PC-9 (cell line): ENCODE measurements at regions not wholly inside any gene's neighbourhood (a gene's known extent, or its start where the extent isn't known, plus 50 kb on each side); places are given as distances from the start of the nearest gene placed in this dataset.

Experiments used
- EZH2 ChIP-seq: fragments of 200-600 bp; sonication (generic); IDR thresholded peaks from 2 replicates; pipeline ENCODE4 v1.8.0; 2017; ENCODE audit warnings: antibody characterized with exemption, low read depth
- TF ChIP-seq, protein P1 (sequence below): fragments of 200-600 bp; sonication (generic); conservative IDR thresholded peaks from 2 replicates; pipeline ENCODE4 v1.6.1; 2017; ENCODE audit warnings: mixed run types, antibody characterized with exemption, mild to moderate bottlenecking, moderate library complexity

GRCh38 chr2:239824866-239825704, 200.1 kb downstream of the NDUFA10 start:
- TF ChIP-seq, protein P1, sequence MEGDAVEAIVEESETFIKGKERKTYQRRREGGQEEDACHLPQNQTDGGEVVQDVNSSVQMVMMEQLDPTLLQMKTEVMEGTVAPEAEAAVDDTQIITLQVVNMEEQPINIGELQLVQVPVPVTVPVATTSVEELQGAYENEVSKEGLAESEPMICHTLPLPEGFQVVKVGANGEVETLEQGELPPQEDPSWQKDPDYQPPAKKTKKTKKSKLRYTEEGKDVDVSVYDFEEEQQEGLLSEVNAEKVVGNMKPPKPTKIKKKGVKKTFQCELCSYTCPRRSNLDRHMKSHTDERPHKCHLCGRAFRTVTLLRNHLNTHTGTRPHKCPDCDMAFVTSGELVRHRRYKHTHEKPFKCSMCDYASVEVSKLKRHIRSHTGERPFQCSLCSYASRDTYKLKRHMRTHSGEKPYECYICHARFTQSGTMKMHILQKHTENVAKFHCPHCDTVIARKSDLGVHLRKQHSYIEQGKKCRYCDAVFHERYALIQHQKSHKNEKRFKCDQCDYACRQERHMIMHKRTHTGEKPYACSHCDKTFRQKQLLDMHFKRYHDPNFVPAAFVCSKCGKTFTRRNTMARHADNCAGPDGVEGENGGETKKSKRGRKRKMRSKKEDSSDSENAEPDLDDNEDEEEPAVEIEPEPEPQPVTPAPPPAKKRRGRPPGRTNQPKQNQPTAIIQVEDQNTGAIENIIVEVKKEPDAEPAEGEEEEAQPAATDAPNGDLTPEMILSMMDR, result no peak
- TF ChIP-seq EZH2, result no peak
